Sigmoid colon (tissue), 4 donors: ENCODE measurements at regions not wholly inside any gene's neighbourhood (a gene's known extent, or its start where the extent isn't known, plus 50 kb on each side); places are given as distances from the start of the nearest gene placed in this dataset.

Experiments used
- EP300 ChIP-seq, 4 donors: sonication (generic); formaldehyde crosslinking; IDR thresholded peaks; one replicate each; pipeline ENCODE4 v1.6.1; 2017; ENCODE audit warnings: antibody characterized with exemption in 4 of 4
- POLR2A ChIP-seq, 2 donors: fragments of 450-650 bp; IDR thresholded peaks; one replicate each; pipeline ENCODE4 v1.6.1; 2016; ENCODE audit warnings: antibody characterized with exemption in 2 of 2, mild to moderate bottlenecking in 2 of 2, moderate library complexity in 2 of 2
- TF ChIP-seq, protein P1 (sequence below), 4 experiments: fragments of 450-650 bp in 3 of 4; fragments of 200-600 bp in 1 of 4; IDR thresholded peaks; one replicate each; pipeline ENCODE4 v1.5.1; 2016 to 2019; ENCODE audit warnings: antibody characterized with exemption in 4 of 4, mild to moderate bottlenecking in 3 of 4, moderate library complexity in 2 of 4

DNA sequence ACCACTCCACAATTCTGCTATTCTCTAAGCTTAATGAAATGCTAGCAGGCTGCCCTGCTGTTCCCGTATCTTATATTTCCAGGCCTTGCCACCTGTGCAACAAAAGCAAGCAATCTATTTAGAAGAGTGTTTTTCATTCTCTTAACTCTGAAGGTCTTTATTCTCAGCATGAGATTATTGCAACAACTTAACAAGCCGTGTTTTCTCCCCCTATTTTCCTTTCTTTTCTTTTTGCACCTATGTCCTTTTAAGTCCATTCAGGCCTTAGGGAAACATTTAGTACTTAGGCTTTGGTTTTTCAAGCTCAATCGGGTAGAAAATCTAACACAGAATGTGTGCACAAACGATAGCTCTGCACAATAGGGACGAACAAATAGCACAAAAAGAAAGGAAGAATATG, 89.6 kb upstream of the DMRTA1 start:
- no peak for TF ChIP-seq POLR2A (IDR thresholded peaks at IDR 0.05)
- TF ChIP-seq, protein P1, sequence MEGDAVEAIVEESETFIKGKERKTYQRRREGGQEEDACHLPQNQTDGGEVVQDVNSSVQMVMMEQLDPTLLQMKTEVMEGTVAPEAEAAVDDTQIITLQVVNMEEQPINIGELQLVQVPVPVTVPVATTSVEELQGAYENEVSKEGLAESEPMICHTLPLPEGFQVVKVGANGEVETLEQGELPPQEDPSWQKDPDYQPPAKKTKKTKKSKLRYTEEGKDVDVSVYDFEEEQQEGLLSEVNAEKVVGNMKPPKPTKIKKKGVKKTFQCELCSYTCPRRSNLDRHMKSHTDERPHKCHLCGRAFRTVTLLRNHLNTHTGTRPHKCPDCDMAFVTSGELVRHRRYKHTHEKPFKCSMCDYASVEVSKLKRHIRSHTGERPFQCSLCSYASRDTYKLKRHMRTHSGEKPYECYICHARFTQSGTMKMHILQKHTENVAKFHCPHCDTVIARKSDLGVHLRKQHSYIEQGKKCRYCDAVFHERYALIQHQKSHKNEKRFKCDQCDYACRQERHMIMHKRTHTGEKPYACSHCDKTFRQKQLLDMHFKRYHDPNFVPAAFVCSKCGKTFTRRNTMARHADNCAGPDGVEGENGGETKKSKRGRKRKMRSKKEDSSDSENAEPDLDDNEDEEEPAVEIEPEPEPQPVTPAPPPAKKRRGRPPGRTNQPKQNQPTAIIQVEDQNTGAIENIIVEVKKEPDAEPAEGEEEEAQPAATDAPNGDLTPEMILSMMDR (IDR thresholded peaks at IDR 0.05) = no peak
- no peak for TF ChIP-seq EP300 (IDR thresholded peaks at IDR 0.05)
